A549 (cell line): ENCODE measurements at regions not wholly inside any gene's neighbourhood (a gene's known extent, or its start where the extent isn't known, plus 50 kb on each side); places are given as distances from the start of the nearest gene placed in this dataset.

Source experiments
- ATAC-seq, 2 experiments: fragments of 200-7000 bp in 1 of 2; fragments of >200 bp in 1 of 2; cut with Nextera tagmentation in 1 of 2; cut with Tn5 transposase in 1 of 2; 3 replicates each; pipeline versions ENCODE4 v1.8.0 to v1.9.1; 2018 to 2020; ENCODE audit warnings: mild to moderate bottlenecking in 1 of 2, moderate library complexity in 1 of 2
- CTCF ChIA-PET: fragments of 300-600 bp; sonication (Branson Sonifier 250); formaldehyde crosslinking; extraction: SDS; loops from one replicate; lab custom pipeline; 2021; ENCODE audit warnings: antibody characterized with exemption, inconsistent platforms; lab: Yijun Ruan, JAX
- POLR2A ChIA-PET: fragments of 350-600 bp; formaldehyde crosslinking; extraction: SDS; loops from one replicate; lab custom pipeline; 2021; ENCODE audit warnings: antibody characterized with exemption, inconsistent platforms; lab: Yijun Ruan, JAX
- DNase-seq, 2 experiments: peaks; one replicate each; pipeline versions ENCODE4 v3.0.0 to v3.0.0-alpha.2; 2011 to 2016; ENCODE audit warnings: low read depth in 1 of 2, low spot score in 1 of 2
- FAIRE-seq: peaks from 2 replicates; lab custom pipeline; 2011; peaks lifted over from hg19 to GRCh38; lab: Jason Lieb, UNC
- H3K27ac ChIP-seq, 2 experiments: fragments of >200 bp; sonication (Bioruptor Twin); formaldehyde crosslinking; 3 replicates each; pipeline ENCODE4 v1.5.1; 2016 to 2017
- H3K4me1 ChIP-seq: fragments of >200 bp; sonication (Bioruptor Twin); formaldehyde crosslinking; 3 replicates; pipeline ENCODE4 v1.6.1; 2016
- H3K4me2 ChIP-seq: fragments of >200 bp; sonication (Bioruptor Twin); formaldehyde crosslinking; 3 replicates; pipeline ENCODE4 v1.6.1; 2016
- H3K4me3 ChIP-seq: fragments of >200 bp; sonication (Bioruptor Twin); formaldehyde crosslinking; 3 replicates; pipeline ENCODE4 v1.5.1; 2016
- H3K9me3 ChIP-seq: fragments of >200 bp; sonication (Bioruptor Twin); formaldehyde crosslinking; 3 replicates; pipeline ENCODE4 v1.6.1; 2016
- ESRRA ChIP-seq: fragments of 150-350 bp; IDR thresholded peaks from 2 replicates; pipeline ENCODE4 v1.6.1; 2014; ENCODE audit warnings: mild to moderate bottlenecking, low read length, borderline replicate concordance
- FOSL2 ChIP-seq, 2 experiments: fragments of 450-650 bp in 1 of 2; fragments of >200 bp in 1 of 2; sonication (Bioruptor Twin) in 1 of 2; formaldehyde crosslinking; IDR thresholded peaks; 2 replicates each; pipeline versions ENCODE4 v1.5.0 to v1.6.1; 2016 to 2020; ENCODE audit warnings: mild to moderate bottlenecking in 1 of 2, moderate library complexity in 1 of 2
- FOXS1 ChIP-seq: fragments of 250-450 bp; sonication (Bioruptor Pico); IDR thresholded peaks from 2 replicates; pipeline ENCODE4 v1.5.0; 2020; ENCODE audit warnings: mild to moderate bottlenecking, moderate library complexity
- HEYL ChIP-seq: fragments of 250-450 bp; sonication (Bioruptor Pico); IDR thresholded peaks from 2 replicates; pipeline ENCODE4 v1.8.0; 2021; ENCODE audit warnings: mild to moderate bottlenecking, moderate library complexity
- HMGXB4 ChIP-seq: fragments of 250-450 bp; sonication (Bioruptor Pico); IDR thresholded peaks from 2 replicates; pipeline ENCODE4 v1.5.0; 2021; ENCODE audit warnings: mild to moderate bottlenecking, moderate library complexity, borderline replicate concordance
- HOXA7 ChIP-seq: fragments of 250-450 bp; sonication (Bioruptor Pico); IDR thresholded peaks from 2 replicates; pipeline ENCODE4 v1.5.0; 2020; ENCODE audit warnings: mild to moderate bottlenecking, moderate library complexity
- HOXB13 ChIP-seq: fragments of 250-450 bp; sonication (Bioruptor Pico); IDR thresholded peaks from 2 replicates; pipeline ENCODE4 v1.5.0; 2020; ENCODE audit warnings: low read depth, mild to moderate bottlenecking, moderate library complexity
- HOXB5 ChIP-seq: fragments of 250-450 bp; sonication (Bioruptor Pico); IDR thresholded peaks from 2 replicates; pipeline ENCODE4 v1.5.0; 2020; ENCODE audit warnings: mild to moderate bottlenecking, moderate library complexity
- JUNB ChIP-seq: fragments of >200 bp; sonication (Bioruptor Twin); formaldehyde crosslinking; IDR thresholded peaks from 2 replicates; pipeline ENCODE4 v1.6.1; 2016
- NFE2L2 ChIP-seq: fragments of 150-350 bp; conservative IDR thresholded peaks from 2 replicates; pipeline ENCODE4 v1.6.1; 2014; ENCODE audit warnings: low read length
- PHF8 ChIP-seq: fragments of 200-600 bp; sonication (generic); IDR thresholded peaks from 2 replicates; pipeline ENCODE4 v1.6.1; 2016; ENCODE audit warnings: low read depth, mild to moderate bottlenecking, antibody characterized with exemption, moderate library complexity, borderline replicate concordance
- POLR2A ChIP-seq: IDR thresholded peaks from 2 replicates; pipeline ENCODE4 v1.6.1; 2012; ENCODE audit warnings: mild to moderate bottlenecking, low read length
- RAD21 ChIP-seq, 2 experiments: fragments of >200 bp in 1 of 2; sonication (Bioruptor Twin) in 1 of 2; formaldehyde crosslinking in 1 of 2; IDR thresholded peaks in 1 of 2; conservative IDR thresholded peaks in 1 of 2; 2 replicates in 1 of 2; 3 replicates in 1 of 2; pipeline ENCODE4 v1.6.1; 2012 to 2018; ENCODE audit warnings: inconsistent platforms in 1 of 2
- RCOR1 ChIP-seq: fragments of 150-350 bp; IDR thresholded peaks from 2 replicates; pipeline ENCODE4 v1.6.1; 2014; ENCODE audit warnings: antibody characterized with exemption, low read length, low read depth
- SREBF2 ChIP-seq: fragments of 450-650 bp; IDR thresholded peaks from 2 replicates; pipeline ENCODE4 v1.6.1; 2014; ENCODE audit warnings: mild to moderate bottlenecking, moderate library complexity
- ZC3H11A ChIP-seq: fragments of 450-650 bp; IDR thresholded peaks from 2 replicates; pipeline ENCODE4 v1.6.1; 2014; ENCODE audit warnings: antibody characterized with exemption, mild to moderate bottlenecking
- ZSCAN20 ChIP-seq: fragments of 250-450 bp; sonication (Bioruptor Pico); IDR thresholded peaks from 2 replicates; pipeline ENCODE4 v1.8.0; 2022; ENCODE audit warnings: mild to moderate bottlenecking, moderate library complexity
- WGBS: methylation state at CpG from one replicate; pipeline ENCODE4 v1.1.6; 2017; ENCODE audit errors: missing lambda C conversion rate; 5-methylcytosine and 5-hydroxymethylcytosine counted together
- TF ChIP-seq, protein P1 (sequence below): IDR thresholded peaks from 2 replicates; pipeline ENCODE4 v1.6.1; 2012; ENCODE audit warnings: low read depth, borderline replicate concordance
- TF ChIP-seq, protein P2 (sequence below): fragments of 250-450 bp; sonication (Bioruptor Pico); IDR thresholded peaks from 2 replicates; pipeline ENCODE4 v1.5.0; 2020; ENCODE audit warnings: low read depth, mild to moderate bottlenecking, moderate library complexity
- TF ChIP-seq, protein P3 (sequence below): fragments of 150-350 bp; IDR thresholded peaks from 2 replicates; pipeline ENCODE4 v1.6.1; 2014; ENCODE audit warnings: low read depth, mild to moderate bottlenecking, low read length
- TF ChIP-seq, protein P4 (sequence below): fragments of >200 bp; sonication (Bioruptor Twin); formaldehyde crosslinking; IDR thresholded peaks from 2 replicates; pipeline ENCODE4 v1.6.1; 2016

GRCh38 chr4:19033816-19034733, 1012.5 kb upstream of the LCORL start:
- no peak overlapping the region for H3K27ac ChIP-seq
- CTCF ChIA-PET = no interaction called here
- ATAC-seq = no peak

GRCh38 chr4:19030536-19030935, 1009.0 kb upstream of the LCORL start:
- Histone ChIP-seq H3K9me3 (no peaks in the 10 kb centered on the region), H3K4me2 (no peak overlapping the region), H3K27ac (no peak overlapping the region), H3K4me1 (no peaks in the 10 kb centered on the region), H3K4me3 (no peak overlapping the region)
- DNase-seq (no peak), ATAC-seq (no peak), FAIRE-seq (no peak)
- POLR2A ChIA-PET = no interaction called here
- CTCF ChIA-PET = no interaction called here
- TF ChIP-seq FOSL2 (IDR thresholded peaks at IDR 0.05) (no peak), FOSL2 (CRISPR knock-in tag; IDR thresholded peaks at IDR 0.05) (no peak)

More at GRCh38 chr4:19033816-19034733, 1012.5 kb upstream of the LCORL start:
- WGBS = 0% methylated on average over 2 of the region's 2 CpGs
- POLR2A ChIA-PET = no interaction called here
- no peaks in the 10 kb centered on the region for H3K9me3 ChIP-seq
- H3K4me1 ChIP-seq = no peaks in the 10 kb centered on the region
- H3K4me2 ChIP-seq = no peak overlapping the region
- FAIRE-seq = no peak
- H3K4me3 ChIP-seq = no peak overlapping the region
- TF ChIP-seq HOXB5 (no peak), ZSCAN20 (no peak), HOXA7 (CRISPR knock-in tag) (no peak), HMGXB4 (CRISPR knock-in tag) (no peak), JUNB (no peak), HOXB13 (no peak), NFE2L2 (no peak), FOXS1 (CRISPR knock-in tag) (no peak), HEYL (CRISPR knock-in tag) (no peak), RAD21 (conservative IDR thresholded peaks at IDR 0.05 in 1 of 2, IDR thresholded peaks at IDR 0.05 in 1 of 2) (no peak), ZC3H11A (no peak), ESRRA (no peak), POLR2A (no peak), SREBF2 (no peak)
- TF ChIP-seq, protein P1, sequence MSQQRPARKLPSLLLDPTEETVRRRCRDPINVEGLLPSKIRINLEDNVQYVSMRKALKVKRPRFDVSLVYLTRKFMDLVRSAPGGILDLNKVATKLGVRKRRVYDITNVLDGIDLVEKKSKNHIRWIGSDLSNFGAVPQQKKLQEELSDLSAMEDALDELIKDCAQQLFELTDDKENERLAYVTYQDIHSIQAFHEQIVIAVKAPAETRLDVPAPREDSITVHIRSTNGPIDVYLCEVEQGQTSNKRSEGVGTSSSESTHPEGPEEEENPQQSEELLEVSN = no peak
- TF ChIP-seq, protein P2, sequence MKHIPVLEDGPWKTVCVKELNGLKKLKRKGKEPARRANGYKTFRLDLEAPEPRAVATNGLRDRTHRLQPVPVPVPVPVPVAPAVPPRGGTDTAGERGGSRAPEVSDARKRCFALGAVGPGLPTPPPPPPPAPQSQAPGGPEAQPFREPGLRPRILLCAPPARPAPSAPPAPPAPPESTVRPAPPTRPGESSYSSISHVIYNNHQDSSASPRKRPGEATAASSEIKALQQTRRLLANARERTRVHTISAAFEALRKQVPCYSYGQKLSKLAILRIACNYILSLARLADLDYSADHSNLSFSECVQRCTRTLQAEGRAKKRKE (CRISPR knock-in tag) = no peak
- TF ChIP-seq, protein P3, sequence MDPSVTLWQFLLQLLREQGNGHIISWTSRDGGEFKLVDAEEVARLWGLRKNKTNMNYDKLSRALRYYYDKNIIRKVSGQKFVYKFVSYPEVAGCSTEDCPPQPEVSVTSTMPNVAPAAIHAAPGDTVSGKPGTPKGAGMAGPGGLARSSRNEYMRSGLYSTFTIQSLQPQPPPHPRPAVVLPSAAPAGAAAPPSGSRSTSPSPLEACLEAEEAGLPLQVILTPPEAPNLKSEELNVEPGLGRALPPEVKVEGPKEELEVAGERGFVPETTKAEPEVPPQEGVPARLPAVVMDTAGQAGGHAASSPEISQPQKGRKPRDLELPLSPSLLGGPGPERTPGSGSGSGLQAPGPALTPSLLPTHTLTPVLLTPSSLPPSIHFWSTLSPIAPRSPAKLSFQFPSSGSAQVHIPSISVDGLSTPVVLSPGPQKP = no peak
- no peak for DNase-seq

GRCh38 chr4:19030048-19030447, 1008.5 kb upstream of the LCORL start:
- 2% methylated on average over 2 of the region's 2 CpGs for WGBS
- ChIA-PET CTCF (no interaction called here), POLR2A (no interaction called here)
- Histone ChIP-seq H3K4me3 (no peak overlapping the region), H3K4me1 (no peaks in the 10 kb centered on the region), H3K27ac (no peak overlapping the region), H3K9me3 (no peaks in the 10 kb centered on the region), H3K4me2 (no peak overlapping the region)
- ATAC-seq (no peak), FAIRE-seq (no peak), DNase-seq (no peak)
- no peak for TF ChIP-seq RCOR1
- no peak for TF ChIP-seq ZC3H11A
- no peak for TF ChIP-seq PHF8
- no peak for TF ChIP-seq ZSCAN20
- TF ChIP-seq, protein P4, sequence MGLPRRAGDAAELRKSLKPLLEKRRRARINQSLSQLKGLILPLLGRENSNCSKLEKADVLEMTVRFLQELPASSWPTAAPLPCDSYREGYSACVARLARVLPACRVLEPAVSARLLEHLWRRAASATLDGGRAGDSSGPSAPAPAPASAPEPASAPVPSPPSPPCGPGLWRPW = no peak
